Endothelial cell of umbilical vein (primary cell): ENCODE measurements at regions not wholly inside any gene's neighbourhood (a gene's known extent, or its start where the extent isn't known, plus 50 kb on each side); places are given as distances from the start of the nearest gene placed in this dataset.

Experiments used
- BruUV-seq: library from RNA; stranded (reverse); fragments of 400-500 nt; replicated peaks from 2 replicates; lab custom pipeline; 2021; lab: Mats Ljungman, UMichigan
- CTCF ChIA-PET: fragments of 300-600, 350-600 bp; sonication (Branson Sonifier 250); formaldehyde crosslinking; loops from one replicate; lab custom pipeline; 2021; ENCODE audit warnings: antibody characterized with exemption, inconsistent platforms; lab: Charles Lee
- POLR2A ChIA-PET: fragments of 300-600, 350-600 bp; sonication (Branson Sonifier 250); formaldehyde crosslinking; loops from one replicate; lab custom pipeline; 2021; ENCODE audit warnings: antibody characterized with exemption, inconsistent platforms; lab: Charles Lee
- DNase-seq: peaks from one replicate; pipeline ENCODE4 v3.0.0-alpha.2; 2011; ENCODE audit warnings: low read depth, low spot score
- FAIRE-seq: peaks from 2 replicates; lab custom pipeline; 2011; peaks lifted over from hg19 to GRCh38; lab: Jason Lieb, UNC
- H2AFZ ChIP-seq: 2 replicates; pipeline ENCODE4 v1.6.0; 2012; ENCODE audit warnings: low read depth, low read length, control low read depth, inconsistent platforms
- H3K27ac ChIP-seq: 2 replicates; pipeline ENCODE4 v1.5.1; 2011; ENCODE audit warnings: low read depth, mild to moderate bottlenecking, control low read depth, low read length, moderate library complexity; ENCODE audit not compliant: insufficient read depth
- H3K27me3 ChIP-seq, 2 experiments: 2 replicates each; pipeline versions ENCODE4 v1.6.0 to v1.6.1; 2011; ENCODE audit warnings: low read length in 2 of 2, mixed read lengths in 1 of 2; ENCODE audit not compliant: control insufficient read depth in 2 of 2, insufficient read depth in 2 of 2
- H3K36me3 ChIP-seq, 2 experiments: 2 replicates in 1 of 2; 3 replicates in 1 of 2; pipeline ENCODE4 v1.5.1; 2011; ENCODE audit warnings: low read length in 2 of 2, mild to moderate bottlenecking in 1 of 2, moderate library complexity in 1 of 2; ENCODE audit not compliant: control insufficient read depth in 2 of 2, insufficient read depth in 2 of 2; ENCODE audit errors: extremely low read depth in 1 of 2
- H3K4me1 ChIP-seq: 3 replicates; pipeline ENCODE4 v1.5.1; 2011; ENCODE audit warnings: mild to moderate bottlenecking, low read length; ENCODE audit not compliant: control insufficient read depth, insufficient read depth; ENCODE audit errors: extremely low read depth
- H3K4me2 ChIP-seq: 2 replicates; pipeline ENCODE4 v1.6.1; 2011; ENCODE audit warnings: low read length, control low read depth, mixed read lengths; ENCODE audit not compliant: insufficient read depth
- H3K4me3 ChIP-seq, 3 experiments: fragments of 200-600 bp in 1 of 3; sonication (generic), shearing (Covaris generic) in 1 of 3; replicated peaks in 1 of 3; 2 replicates each; pipeline ENCODE4 v1.5.1; 2011 to 2016; ENCODE audit warnings: control low read depth in 3 of 3, low read length in 3 of 3, mild to moderate bottlenecking in 2 of 3, inconsistent platforms in 1 of 3, low read depth in 1 of 3, moderate library complexity in 1 of 3; ENCODE audit not compliant: insufficient read depth in 1 of 3
- H3K79me2 ChIP-seq: 2 replicates; pipeline ENCODE4 v1.6.0; 2012; ENCODE audit warnings: low read length, inconsistent platforms; ENCODE audit not compliant: control insufficient read depth, insufficient read depth
- H3K9ac ChIP-seq: replicated peaks from 2 replicates; pipeline ENCODE3; 2011; ENCODE audit warnings: low read length, control low read depth; ENCODE audit not compliant: insufficient read depth; ENCODE audit errors: extremely low read depth
- H3K9me1 ChIP-seq: replicated peaks from 3 replicates; pipeline ENCODE4 v1.6.0; 2011; ENCODE audit warnings: mild to moderate bottlenecking, low read length; ENCODE audit not compliant: control insufficient read depth, insufficient read depth; ENCODE audit errors: extremely low read depth
- H3K9me3 ChIP-seq: replicated peaks from 2 replicates; pipeline ENCODE4 v1.5.1; 2012; ENCODE audit warnings: low read length, inconsistent platforms; ENCODE audit not compliant: control insufficient read depth, insufficient read depth
- H4K20me1 ChIP-seq: replicated peaks from 2 replicates; pipeline ENCODE3; 2011; ENCODE audit warnings: mild to moderate bottlenecking, low read length; ENCODE audit not compliant: control insufficient read depth, insufficient read depth; ENCODE audit errors: extremely low read depth
- FOS ChIP-seq: IDR thresholded peaks from 2 replicates; pipeline ENCODE4 v1.6.1; 2011; ENCODE audit warnings: mild to moderate bottlenecking, low read length, moderate library complexity, borderline replicate concordance; ENCODE audit not compliant: insufficient read depth
- GATA2 ChIP-seq: IDR thresholded peaks from 2 replicates; pipeline ENCODE4 v1.7.0; 2011; ENCODE audit warnings: low read depth, mild to moderate bottlenecking, moderate library complexity, mixed read lengths, low read length; ENCODE audit not compliant: insufficient read length, insufficient read depth
- JUN ChIP-seq: IDR thresholded peaks from 2 replicates; pipeline ENCODE4 v1.6.1; 2011; ENCODE audit warnings: borderline replicate concordance, low read depth; ENCODE audit not compliant: insufficient read length, insufficient read depth
- MYC ChIP-seq: IDR thresholded peaks from one replicate; pipeline ENCODE4 v1.6.1; 2011; ENCODE audit warnings: mild to moderate bottlenecking, low read depth, low read length
- dilution Hi-C: fragments of 300-500 bp; cut with MboI; formaldehyde crosslinking; loops from one replicate; pipeline ENCODE4 v1.15.0; 2019; ENCODE audit warnings: low sequenced_read_pairs; ENCODE audit not compliant: extremely low pct_ligation_motif_present
- intact Hi-C: fragments of 100-400 bp; cut with micrococcal nuclease; formaldehyde crosslinking; loops from one replicate; pipeline ENCODE4 v1.10.0; 2022
- TF ChIP-seq, protein P1 (sequence below): IDR thresholded peaks from 2 replicates; pipeline ENCODE4 v1.6.1; 2011; ENCODE audit not compliant: insufficient read depth, insufficient read length
- TF ChIP-seq, protein P2 (sequence below), 2 donors: IDR thresholded peaks; 1 replicate in 1 of 2; 2 replicates in 1 of 2; pipeline ENCODE4 v1.5.1; 2011; ENCODE audit warnings: low read length in 2 of 2, mild to moderate bottlenecking in 2 of 2, moderate library complexity in 2 of 2, control low read depth in 1 of 2, inconsistent platforms in 1 of 2, low read depth in 1 of 2; ENCODE audit not compliant: insufficient read depth in 1 of 2; ENCODE audit errors: extremely low read depth in 1 of 2

GRCh38 chr15:93330912-93331544, 242.0 kb upstream of the RGMA start:
- Histone ChIP-seq H3K9ac (no peak overlapping the region), H3K27ac (no peak overlapping the region), H3K79me2 (no peaks in the 10 kb centered on the region), H3K36me3 (no peaks in the 10 kb centered on the region), H3K4me3 (no peak overlapping the region), H3K9me1 (no peaks in the 10 kb centered on the region), H2AFZ (no peak overlapping the region), H3K27me3 (no peaks in the 10 kb centered on the region), H3K9me3 (no peaks in the 10 kb centered on the region), H3K4me1 (no peaks in the 10 kb centered on the region), H3K4me2 (no peak overlapping the region), H4K20me1 (no peaks in the 10 kb centered on the region)
- intact Hi-C loops (no loop called here), dilution Hi-C loops (no loop called here)
- BruUV-seq, result no TSS peak
- no peak for TF ChIP-seq JUN
- TF ChIP-seq MYC, result no peak
- TF ChIP-seq GATA2, result no peak
- DNase-seq (no peak), FAIRE-seq (no peak)
- CTCF ChIA-PET, result no interaction called here
- POLR2A ChIA-PET, result no interaction called here

- H3K36me3 ChIP-seq, result no peaks in the 10 kb centered on the region
- ChIA-PET CTCF (no interaction called here), POLR2A (no interaction called here)
- H3K4me2 ChIP-seq, result no peak overlapping the region
- no peaks in the 10 kb centered on the region for H3K9me3 ChIP-seq
- no peak for FAIRE-seq
- H4K20me1 ChIP-seq, result no peaks in the 10 kb centered on the region
- intact Hi-C loops, result no loop called here
- dilution Hi-C loops, result no loop called here
- H3K9me1 ChIP-seq, result no peaks in the 10 kb centered on the region
- H3K79me2 ChIP-seq, result no peaks in the 10 kb centered on the region
- no peak for TF ChIP-seq MYC
- no peak for TF ChIP-seq FOS
- TF ChIP-seq, protein P1, sequence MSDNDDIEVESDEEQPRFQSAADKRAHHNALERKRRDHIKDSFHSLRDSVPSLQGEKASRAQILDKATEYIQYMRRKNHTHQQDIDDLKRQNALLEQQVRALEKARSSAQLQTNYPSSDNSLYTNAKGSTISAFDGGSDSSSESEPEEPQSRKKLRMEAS, result no peak
- TF ChIP-seq, protein P2, sequence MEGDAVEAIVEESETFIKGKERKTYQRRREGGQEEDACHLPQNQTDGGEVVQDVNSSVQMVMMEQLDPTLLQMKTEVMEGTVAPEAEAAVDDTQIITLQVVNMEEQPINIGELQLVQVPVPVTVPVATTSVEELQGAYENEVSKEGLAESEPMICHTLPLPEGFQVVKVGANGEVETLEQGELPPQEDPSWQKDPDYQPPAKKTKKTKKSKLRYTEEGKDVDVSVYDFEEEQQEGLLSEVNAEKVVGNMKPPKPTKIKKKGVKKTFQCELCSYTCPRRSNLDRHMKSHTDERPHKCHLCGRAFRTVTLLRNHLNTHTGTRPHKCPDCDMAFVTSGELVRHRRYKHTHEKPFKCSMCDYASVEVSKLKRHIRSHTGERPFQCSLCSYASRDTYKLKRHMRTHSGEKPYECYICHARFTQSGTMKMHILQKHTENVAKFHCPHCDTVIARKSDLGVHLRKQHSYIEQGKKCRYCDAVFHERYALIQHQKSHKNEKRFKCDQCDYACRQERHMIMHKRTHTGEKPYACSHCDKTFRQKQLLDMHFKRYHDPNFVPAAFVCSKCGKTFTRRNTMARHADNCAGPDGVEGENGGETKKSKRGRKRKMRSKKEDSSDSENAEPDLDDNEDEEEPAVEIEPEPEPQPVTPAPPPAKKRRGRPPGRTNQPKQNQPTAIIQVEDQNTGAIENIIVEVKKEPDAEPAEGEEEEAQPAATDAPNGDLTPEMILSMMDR (IDR thresholded peaks at IDR 0.05; ENCODE audit: extremely low read depth in 1 of 2, insufficient read depth in 1 of 2, low read depth in 1 of 2, low read length in 2 of 2), result no peak
- no peak overlapping the region for H3K27ac ChIP-seq
- H2AFZ ChIP-seq, result no peak overlapping the region
- H3K4me1 ChIP-seq, result no peaks in the 10 kb centered on the region
- H3K4me3 ChIP-seq, result no peak overlapping the region
- no peak overlapping the region for H3K9ac ChIP-seq
- BruUV-seq, result no TSS peak
- no peaks in the 10 kb centered on the region for H3K27me3 ChIP-seq
- no peak for DNase-seq
These were observed 238.4 kb upstream of the RGMA start for GRCh38 chr15:93327364-93327763.
